ENCODE measurements at regions not wholly inside any gene's neighbourhood (a gene's known extent, or its start where the extent isn't known, plus 50 kb on each side); places are given as distances from the start of the nearest gene placed in this dataset.
"Not testable (repeated sequence)": the region's sequence is repeated elsewhere in the genome, so short reads cannot be mapped to it uniquely, and the experiment has no call there.

GRCh38 chr2:182530636-182531035, 103.8 kb upstream of the PDE1A start:
- no peak for TF ChIP-seq JUND (IDR thresholded peaks at IDR 0.05; ENCODE audit: low read depth)
- no peak for DNase-seq (ENCODE audit: low read depth in 1 of 2, low spot score in 1 of 2)
- in situ Hi-C loops (cut with HindIII; ENCODE audit: low pct_unique_long_range_greater_than_20kb, low sequenced_read_pairs), result no loop called here

GRCh38 chr2:182540252-182540651, 113.4 kb upstream of the PDE1A start:
- no peak for TF ChIP-seq JUND (IDR thresholded peaks at IDR 0.05; ENCODE audit: low read depth)
- in situ Hi-C loops (cut with HindIII; ENCODE audit: low pct_unique_long_range_greater_than_20kb, low sequenced_read_pairs), result no loop called here
- DNase-seq (ENCODE audit: low read depth in 1 of 2, low spot score in 1 of 2), result no peak

GRCh38 chr2:182541268-182541667, 114.4 kb upstream of the PDE1A start:
- no peak for DNase-seq (ENCODE audit: low read depth in 1 of 2, low spot score in 1 of 2)
- TF ChIP-seq JUND (IDR thresholded peaks at IDR 0.05; ENCODE audit: low read depth), result no peak
- in situ Hi-C loops (cut with HindIII; ENCODE audit: low pct_unique_long_range_greater_than_20kb, low sequenced_read_pairs), result no loop called here

- TF ChIP-seq JUND (IDR thresholded peaks at IDR 0.05; ENCODE audit: low read depth), result no peak
- no peak for DNase-seq (ENCODE audit: low read depth in 1 of 2, low spot score in 1 of 2)
- in situ Hi-C loops (cut with HindIII; ENCODE audit: low pct_unique_long_range_greater_than_20kb, low sequenced_read_pairs), result no loop called here
These were observed 115.8 kb upstream of the PDE1A start for GRCh38 chr2:182542501-182543258.

GRCh38 chr2:182543741-182544525, 117.1 kb upstream of the PDE1A start:
- no peak for DNase-seq (ENCODE audit: low read depth in 1 of 2, low spot score in 1 of 2)
- in situ Hi-C loops (cut with HindIII; ENCODE audit: low pct_unique_long_range_greater_than_20kb, low sequenced_read_pairs), result no loop called here
- no peak for TF ChIP-seq JUND (IDR thresholded peaks at IDR 0.05; ENCODE audit: low read depth)

- no peak for TF ChIP-seq JUND (IDR thresholded peaks at IDR 0.05; ENCODE audit: low read depth)
- DNase-seq (ENCODE audit: low read depth in 1 of 2, low spot score in 1 of 2), result no peak
- in situ Hi-C loops (cut with HindIII; ENCODE audit: low pct_unique_long_range_greater_than_20kb, low sequenced_read_pairs), result no loop called here
These were observed 118.8 kb upstream of the PDE1A start for GRCh38 chr2:182545420-182546167.

- TF ChIP-seq JUND (IDR thresholded peaks at IDR 0.05; ENCODE audit: low read depth), result no peak
- DNase-seq (ENCODE audit: low read depth in 1 of 2, low spot score in 1 of 2), result no peak
- in situ Hi-C loops (cut with HindIII; ENCODE audit: low pct_unique_long_range_greater_than_20kb, low sequenced_read_pairs), result no loop called here
These were observed 121.5 kb upstream of the PDE1A start for GRCh38 chr2:182548031-182548950.

- DNase-seq (ENCODE audit: low read depth in 1 of 2, low spot score in 1 of 2), result no peak
- in situ Hi-C loops (cut with HindIII; ENCODE audit: low pct_unique_long_range_greater_than_20kb, low sequenced_read_pairs), result no loop called here
- no peak for TF ChIP-seq JUND (IDR thresholded peaks at IDR 0.05; ENCODE audit: low read depth)
These were observed 123.4 kb upstream of the PDE1A start for GRCh38 chr2:182550234-182550633.

GRCh38 chr2:182552232-182552631, 125.4 kb upstream of the PDE1A start:
- in situ Hi-C loops (cut with HindIII; ENCODE audit: low pct_unique_long_range_greater_than_20kb, low sequenced_read_pairs); DNase-seq (ENCODE audit: low read depth in 1 of 2, low spot score in 1 of 2): not testable (repeated sequence)

GRCh38 chr2:182552785-182553184, 125.9 kb upstream of the PDE1A start:
- in situ Hi-C loops (cut with HindIII; ENCODE audit: low pct_unique_long_range_greater_than_20kb, low sequenced_read_pairs); DNase-seq (ENCODE audit: low read depth in 1 of 2, low spot score in 1 of 2): not testable (repeated sequence)

GRCh38 chr2:182553483-182553882, 126.6 kb upstream of the PDE1A start:
- no peak for TF ChIP-seq JUND (IDR thresholded peaks at IDR 0.05; ENCODE audit: low read depth)
- DNase-seq (ENCODE audit: low read depth in 1 of 2, low spot score in 1 of 2), result no peak
- in situ Hi-C loops (cut with HindIII; ENCODE audit: low pct_unique_long_range_greater_than_20kb, low sequenced_read_pairs), result no loop called here

- no peak for DNase-seq (ENCODE audit: low read depth in 1 of 2, low spot score in 1 of 2)
- no peak for TF ChIP-seq JUND (IDR thresholded peaks at IDR 0.05; ENCODE audit: low read depth)
- in situ Hi-C loops (cut with HindIII; ENCODE audit: low pct_unique_long_range_greater_than_20kb, low sequenced_read_pairs), result no loop called here
These were observed 128.1 kb upstream of the PDE1A start for GRCh38 chr2:182554950-182555349.
